DOHH2 (cell line): ENCODE measurements at regions not wholly inside any gene's neighbourhood (a gene's known extent, or its start where the extent isn't known, plus 50 kb on each side); places are given as distances from the start of the nearest gene placed in this dataset.

Experiments used
- H3F3A ChIP-seq: fragments of 200-600 bp; sonication (generic), shearing (Covaris generic); 2 replicates; pipeline ENCODE4 v1.6.0; 2016; ENCODE audit warnings: antibody characterized with exemption, mild to moderate bottlenecking; ENCODE audit not compliant: control insufficient read depth, insufficient read depth
- H3K27ac ChIP-seq: fragments of 200-600 bp; sonication (generic); 2 replicates; pipeline ENCODE4 v1.5.1; 2014; ENCODE audit warnings: low read depth, mild to moderate bottlenecking, low read length, moderate library complexity
- H3K27me3 ChIP-seq: fragments of 200-600 bp; sonication (generic); 2 replicates; pipeline ENCODE4 v1.6.1; 2014; ENCODE audit warnings: mild to moderate bottlenecking, low read length, mixed read lengths; ENCODE audit not compliant: control insufficient read depth
- H3K36me3 ChIP-seq: fragments of 200-600 bp; sonication (generic); 2 replicates; pipeline ENCODE4 v1.6.1; 2014; ENCODE audit warnings: mild to moderate bottlenecking, low read length, moderate library complexity, mixed read lengths; ENCODE audit not compliant: control insufficient read depth
- H3K4me1 ChIP-seq: fragments of 200-600 bp; sonication (generic); 2 replicates; pipeline ENCODE4 v1.6.1; 2014; ENCODE audit warnings: mild to moderate bottlenecking, low read length, mixed read lengths; ENCODE audit not compliant: control insufficient read depth
- H3K4me2 ChIP-seq: fragments of 200-600 bp; sonication (generic); 2 replicates; pipeline ENCODE4 v1.6.0; 2014; ENCODE audit warnings: mild to moderate bottlenecking, low read length, moderate library complexity
- H3K4me3 ChIP-seq: fragments of 200-600 bp; sonication (generic); 2 replicates; pipeline ENCODE4 v1.5.1; 2014; ENCODE audit warnings: mild to moderate bottlenecking, low read length, mixed read lengths
- H3K79me2 ChIP-seq: fragments of 200-600 bp; sonication (generic); 2 replicates; pipeline ENCODE4 v1.6.1; 2014; ENCODE audit warnings: mild to moderate bottlenecking, low read length, mixed read lengths; ENCODE audit not compliant: control insufficient read depth
- H3K9me2 ChIP-seq: fragments of 200-600 bp; sonication (generic); replicated peaks from 2 replicates; pipeline ENCODE4 v1.6.1; 2014; ENCODE audit warnings: mild to moderate bottlenecking, low read length, mixed read lengths; ENCODE audit not compliant: control insufficient read depth
- H3K9me3 ChIP-seq: fragments of 200-600 bp; sonication (generic); 2 replicates; pipeline ENCODE4 v1.6.1; 2014; ENCODE audit warnings: antibody characterized with exemption, low read length, mixed read lengths; ENCODE audit not compliant: control insufficient read depth, insufficient read depth
- H4K20me1 ChIP-seq: fragments of 200-600 bp; sonication (generic); 2 replicates; pipeline ENCODE4 v1.6.0; 2014; ENCODE audit warnings: low read depth, mild to moderate bottlenecking, antibody characterized with exemption, low read length, moderate library complexity; ENCODE audit not compliant: control insufficient read depth, insufficient read depth
- EZH2phosphoT487 ChIP-seq: fragments of 200-600 bp; sonication (generic); IDR thresholded peaks from 2 replicates; pipeline ENCODE4 v1.6.1; 2017; ENCODE audit warnings: borderline replicate concordance, mild to moderate bottlenecking, antibody characterized with exemption, low read length, moderate library complexity, mixed read lengths
- TF ChIP-seq, protein P1 (sequence below): fragments of 200-600 bp; sonication (generic); IDR thresholded peaks from one replicate; pipeline ENCODE4 v1.5.1; 2014; ENCODE audit warnings: antibody characterized with exemption, mild to moderate bottlenecking, low read depth, low read length; ENCODE audit not compliant: poor library complexity, severe bottlenecking

- Histone ChIP-seq H3K9me3 (no peaks in the 10 kb centered on the region), H4K20me1 (no peaks in the 10 kb centered on the region), H3K27me3 (no peaks in the 10 kb centered on the region), H3K4me1 (no peaks in the 10 kb centered on the region), H3K4me3 (no peak overlapping the region), H3K4me2 (no peak overlapping the region), H3K36me3 (no peaks in the 10 kb centered on the region), H3K79me2 (no peaks in the 10 kb centered on the region), H3F3A (no peaks in the 10 kb centered on the region), H3K9me2 (no peaks in the 10 kb centered on the region), H3K27ac (no peak overlapping the region)
- no peak for TF ChIP-seq EZH2phosphoT487
- TF ChIP-seq, protein P1, sequence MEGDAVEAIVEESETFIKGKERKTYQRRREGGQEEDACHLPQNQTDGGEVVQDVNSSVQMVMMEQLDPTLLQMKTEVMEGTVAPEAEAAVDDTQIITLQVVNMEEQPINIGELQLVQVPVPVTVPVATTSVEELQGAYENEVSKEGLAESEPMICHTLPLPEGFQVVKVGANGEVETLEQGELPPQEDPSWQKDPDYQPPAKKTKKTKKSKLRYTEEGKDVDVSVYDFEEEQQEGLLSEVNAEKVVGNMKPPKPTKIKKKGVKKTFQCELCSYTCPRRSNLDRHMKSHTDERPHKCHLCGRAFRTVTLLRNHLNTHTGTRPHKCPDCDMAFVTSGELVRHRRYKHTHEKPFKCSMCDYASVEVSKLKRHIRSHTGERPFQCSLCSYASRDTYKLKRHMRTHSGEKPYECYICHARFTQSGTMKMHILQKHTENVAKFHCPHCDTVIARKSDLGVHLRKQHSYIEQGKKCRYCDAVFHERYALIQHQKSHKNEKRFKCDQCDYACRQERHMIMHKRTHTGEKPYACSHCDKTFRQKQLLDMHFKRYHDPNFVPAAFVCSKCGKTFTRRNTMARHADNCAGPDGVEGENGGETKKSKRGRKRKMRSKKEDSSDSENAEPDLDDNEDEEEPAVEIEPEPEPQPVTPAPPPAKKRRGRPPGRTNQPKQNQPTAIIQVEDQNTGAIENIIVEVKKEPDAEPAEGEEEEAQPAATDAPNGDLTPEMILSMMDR = no peak
Measured at GRCh38 chr6:10310330-10310653, 104.6 kb downstream of the TFAP2A start.

DNA sequence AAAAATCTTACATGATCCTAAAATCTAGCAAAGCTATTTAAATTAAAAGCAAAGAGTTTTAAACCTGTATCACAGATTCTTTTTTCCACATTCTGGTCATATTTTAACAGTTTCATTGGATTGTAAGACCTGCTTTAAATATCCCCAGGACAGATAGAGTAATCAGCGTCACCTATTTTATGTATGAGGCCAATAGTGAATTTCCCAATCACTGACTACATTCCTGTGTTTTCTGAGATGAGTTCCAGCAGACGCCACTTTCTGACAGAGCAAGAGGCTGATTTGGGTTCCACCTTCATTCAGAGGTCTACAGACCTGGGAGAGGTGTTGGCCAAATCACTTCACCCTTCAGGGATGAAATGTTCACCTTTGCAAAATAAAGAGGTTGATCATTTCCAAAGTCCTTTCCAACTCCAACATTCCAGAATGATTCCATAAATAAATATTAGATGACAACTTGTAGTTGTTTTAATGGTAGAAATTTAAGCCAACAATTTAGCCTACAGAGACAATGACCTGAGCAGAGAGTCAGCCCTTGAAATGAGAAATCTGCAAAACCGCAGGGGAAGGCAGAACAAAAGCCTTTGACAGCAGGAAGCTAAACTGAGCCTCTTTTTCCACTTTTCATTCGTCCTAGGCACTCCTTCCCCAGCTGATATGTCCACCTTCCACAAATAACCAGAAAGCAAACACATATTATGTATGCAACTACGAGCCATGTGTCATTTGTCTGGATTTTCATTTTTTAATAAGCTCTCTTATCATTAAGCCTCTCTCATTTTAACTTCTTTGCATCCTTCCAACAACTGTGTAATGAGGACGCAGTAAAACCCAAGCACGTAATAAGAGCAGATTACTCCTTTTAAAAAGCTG is 105.2 kb downstream of the TFAP2A start:
- TF ChIP-seq, protein P1 = no peak
- no peak for TF ChIP-seq EZH2phosphoT487

DNA sequence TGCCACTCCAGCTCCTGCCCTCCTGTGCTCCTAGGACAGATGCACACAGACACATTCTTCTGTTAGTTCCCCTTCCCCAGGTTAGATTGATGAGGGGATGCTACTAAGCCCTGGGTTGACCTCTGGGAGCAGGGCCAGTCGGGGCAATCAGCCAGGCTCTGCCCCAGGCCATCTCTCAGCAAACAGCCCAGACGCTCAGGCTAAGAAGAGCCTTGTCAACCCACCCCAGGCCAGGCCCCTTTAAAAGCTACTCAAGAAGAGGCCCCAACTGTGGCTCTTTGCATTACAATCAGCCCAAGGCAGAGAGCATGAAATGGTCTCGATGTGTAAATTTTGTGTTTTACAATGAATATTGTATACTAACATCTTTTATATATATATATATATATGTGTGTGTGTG is 107.4 kb downstream of the TFAP2A start:
- Histone ChIP-seq H3K79me2 (no peaks in the 10 kb centered on the region), H3K9me2 (no peaks in the 10 kb centered on the region), H3K27ac (no peak overlapping the region), H3K36me3 (no peaks in the 10 kb centered on the region), H3K9me3 (no peaks in the 10 kb centered on the region), H3K4me2 (no peak overlapping the region), H3K4me1 (no peaks in the 10 kb centered on the region), H3F3A (no peaks in the 10 kb centered on the region), H3K4me3 (no peak overlapping the region), H3K27me3 (no peaks in the 10 kb centered on the region; the same call in 1 of the 2 replicates), H4K20me1 (no peaks in the 10 kb centered on the region)
- TF ChIP-seq EZH2phosphoT487 = no peak
- TF ChIP-seq, protein P1 = no peak

More for the DNA sequence above, 105.2 kb downstream of the TFAP2A start:
- no peaks in the 10 kb centered on the region for H3K9me2 ChIP-seq
- no peaks in the 10 kb centered on the region for H4K20me1 ChIP-seq
- no peak overlapping the region for H3K4me3 ChIP-seq
- H3K36me3 ChIP-seq = no peaks in the 10 kb centered on the region
- no peaks in the 10 kb centered on the region for H3F3A ChIP-seq
- H3K9me3 ChIP-seq = no peaks in the 10 kb centered on the region
- H3K27ac ChIP-seq = no peak overlapping the region
- no peaks in the 10 kb centered on the region for H3K4me1 ChIP-seq
- H3K4me2 ChIP-seq = no peak overlapping the region
- no peaks in the 10 kb centered on the region for H3K79me2 ChIP-seq
- H3K27me3 ChIP-seq = no peaks in the 10 kb centered on the region
